HK-2 (cell line): ENCODE measurements at regions not wholly inside any gene's neighbourhood (a gene's known extent, or its start where the extent isn't known, plus 50 kb on each side); places are given as distances from the start of the nearest gene placed in this dataset.
"Not testable (repeated sequence)": the region's sequence is repeated elsewhere in the genome, so short reads cannot be mapped to it uniquely, and the experiment has no call there.

Experiments
- DNase-seq: peaks from one replicate; pipeline ENCODE4 v3.0.0-alpha.2; 2018; ENCODE audit not compliant: unreplicated experiment

GRCh38 chr4:3633277-3633676, 101.1 kb upstream of the LRPAP1 start:
- DNase-seq = not testable (repeated sequence)

DNA sequence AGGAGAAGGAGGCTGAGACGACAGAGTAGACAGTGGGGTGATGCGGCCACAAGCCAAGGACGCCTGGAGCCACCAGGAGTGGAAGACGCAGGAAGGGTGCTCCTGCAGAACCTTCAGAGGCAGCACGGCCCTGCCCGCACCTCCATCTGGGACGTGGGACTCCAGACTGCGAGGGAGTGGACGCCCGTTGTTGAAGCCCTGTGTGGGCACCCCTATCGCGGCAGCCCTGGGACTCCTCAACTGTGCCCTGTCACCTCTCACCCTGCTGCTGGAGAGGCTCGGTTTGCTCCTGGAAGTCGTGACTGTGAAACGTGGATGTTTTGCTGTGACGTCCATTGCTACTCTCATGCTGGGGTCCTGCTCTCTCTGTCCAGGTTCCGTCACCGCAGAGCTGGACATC, 100.6 kb upstream of the LRPAP1 start:
- DNase-seq = not testable (repeated sequence)

- not testable (repeated sequence) for DNase-seq
These were observed 99.5 kb upstream of the LRPAP1 start for GRCh38 chr4:3631544-3632266.

GRCh38 chr4:3630598-3631543, 98.6 kb upstream of the LRPAP1 start:
- no peak for DNase-seq

GRCh38 chr4:3630136-3630597, 97.9 kb upstream of the LRPAP1 start:
- no peak for DNase-seq

GRCh38 chr4:3629665-3630064, 97.4 kb upstream of the LRPAP1 start:
- no peak for DNase-seq

GRCh38 chr4:3629176-3629575, 97.0 kb upstream of the LRPAP1 start:
- DNase-seq = not testable (repeated sequence)

DNA sequence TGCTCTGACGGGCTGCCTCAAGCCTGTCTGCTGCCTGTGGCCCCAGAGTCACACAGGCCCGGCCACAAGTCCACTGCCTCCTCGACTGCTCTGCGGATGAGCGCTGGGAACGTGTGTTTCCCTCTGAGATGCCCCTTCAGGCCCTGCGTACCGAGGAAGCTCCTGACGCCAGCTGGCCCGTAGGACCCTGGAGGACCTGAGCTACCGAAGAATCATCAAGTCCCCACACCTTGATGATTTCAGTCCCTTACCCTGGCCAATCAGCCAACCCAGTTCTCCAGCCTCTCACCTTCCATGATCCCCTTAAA, 96.6 kb upstream of the LRPAP1 start:
- DNase-seq = no peak

- not testable (repeated sequence) for DNase-seq
These were observed 96.0 kb upstream of the LRPAP1 start for GRCh38 chr4:3627967-3628867.

GRCh38 chr4:3627456-3627855, 95.2 kb upstream of the LRPAP1 start:
- DNase-seq = not testable (repeated sequence)

GRCh38 chr4:3626131-3626884, 94.1 kb upstream of the LRPAP1 start:
- not testable (repeated sequence) for DNase-seq

GRCh38 chr4:3625286-3625875, 93.2 kb upstream of the LRPAP1 start:
- not testable (repeated sequence) for DNase-seq

GRCh38 chr4:3623809-3624329, 91.6 kb upstream of the LRPAP1 start:
- DNase-seq = not testable (repeated sequence)

GRCh38 chr4:3623106-3623505, 90.9 kb upstream of the LRPAP1 start:
- DNase-seq = no peak

DNA sequence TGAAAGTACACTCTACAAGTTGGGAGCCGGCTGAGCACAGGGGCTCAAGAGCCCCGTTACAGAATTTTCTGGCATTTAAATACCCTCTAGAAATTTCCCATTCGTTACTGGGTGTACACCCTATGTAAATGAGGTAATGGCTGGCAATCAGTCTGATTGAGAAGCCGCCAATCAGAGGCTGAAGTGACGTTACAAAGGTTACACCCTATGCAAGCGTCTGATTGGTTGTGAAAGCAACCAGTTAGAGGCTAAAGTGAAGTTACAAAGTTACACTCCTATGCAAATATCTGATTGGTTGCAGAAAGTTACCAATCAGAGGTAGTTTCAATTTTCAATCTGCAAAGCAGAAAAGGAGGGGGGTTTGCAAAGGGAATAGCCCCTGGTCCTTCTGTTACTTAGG, 88.1 kb upstream of the LRPAP1 start:
- not testable (repeated sequence) for DNase-seq

DNA sequence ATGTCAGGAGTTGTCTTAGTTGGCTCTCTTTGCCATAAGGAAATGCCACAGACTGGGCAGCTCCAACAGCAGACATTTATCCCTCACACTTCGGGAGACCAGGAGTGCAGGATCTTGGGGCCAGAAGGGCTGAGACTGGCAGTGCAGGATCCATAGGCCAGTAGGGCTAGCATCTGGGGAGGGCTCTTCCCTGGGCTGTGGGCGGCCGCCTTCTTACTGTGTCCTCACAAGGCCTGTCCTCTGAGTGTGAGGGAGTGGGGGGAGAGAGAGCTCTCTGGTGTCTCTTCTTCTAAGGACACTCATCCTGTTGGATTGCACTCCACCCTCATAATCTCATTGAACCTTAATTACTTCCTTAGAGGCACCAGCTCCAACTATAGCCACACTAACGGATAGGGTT, 87.5 kb upstream of the LRPAP1 start:
- DNase-seq = not testable (repeated sequence)

DNA sequence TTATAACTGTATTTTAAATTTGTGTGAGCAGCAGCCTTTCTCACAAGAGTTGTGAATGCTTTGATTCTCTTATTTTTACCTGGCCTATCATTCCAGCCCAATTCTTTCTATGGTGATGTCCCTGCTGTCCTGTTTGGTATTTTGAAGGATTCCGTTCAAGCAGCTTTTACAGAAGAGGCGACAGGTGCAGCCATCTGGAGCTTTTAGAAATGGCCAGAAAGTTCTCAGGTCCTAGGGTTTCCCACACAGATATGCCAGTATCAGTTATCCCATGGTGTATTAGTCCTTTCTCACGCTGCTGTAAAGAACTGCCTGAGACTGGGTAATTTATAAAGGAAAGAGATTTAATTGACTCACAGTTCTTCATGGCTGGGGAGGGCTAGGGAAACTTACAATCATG, 86.1 kb upstream of the LRPAP1 start:
- not testable (repeated sequence) for DNase-seq

DNA sequence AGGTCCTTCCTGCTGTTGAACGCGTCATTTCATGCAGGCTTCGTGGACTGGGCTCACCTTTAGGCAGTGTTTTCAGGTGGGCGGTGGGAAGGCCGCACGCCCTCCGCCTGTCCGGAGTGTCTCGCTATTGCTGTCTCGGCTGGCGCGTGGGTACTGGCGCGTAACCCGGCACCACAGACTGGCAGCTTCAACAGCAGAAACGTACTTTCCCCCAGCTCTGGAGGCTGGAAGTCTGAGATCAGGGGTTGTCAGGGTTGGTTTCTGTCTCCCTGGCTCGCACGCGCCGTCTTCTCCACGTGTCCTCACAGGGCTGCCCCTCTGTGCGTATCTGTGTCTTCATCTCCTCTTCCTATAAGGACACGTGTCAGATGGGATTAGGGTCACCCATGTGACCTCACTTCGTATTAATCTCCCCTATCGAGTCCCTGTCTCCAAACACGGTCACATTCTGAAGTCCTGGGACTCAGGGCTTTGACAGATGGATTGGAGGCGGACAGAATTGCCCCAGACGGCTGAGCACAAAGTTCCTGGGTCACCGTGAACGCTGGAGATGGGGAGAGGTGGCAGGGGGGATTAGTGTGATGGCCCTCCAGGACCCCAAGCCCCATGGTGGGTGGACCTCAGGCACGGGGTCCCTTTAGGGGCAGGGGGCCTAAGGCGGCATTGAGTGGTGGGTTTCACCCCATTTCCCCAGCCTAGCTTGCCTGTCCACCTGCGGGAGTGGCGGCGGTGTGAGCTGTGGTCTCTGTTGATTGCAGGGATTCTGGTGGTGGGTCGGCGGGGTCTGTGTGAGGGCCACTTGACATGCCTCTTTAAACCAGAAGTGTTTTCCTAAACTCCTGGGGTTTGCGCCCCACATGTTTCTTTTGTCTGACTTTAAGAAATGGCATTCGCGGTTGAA, 83.4 kb upstream of the LRPAP1 start:
- no peak for DNase-seq

- no peak for DNase-seq
These were observed 82.4 kb upstream of the LRPAP1 start for GRCh38 chr4:3614731-3614980.
